Lung (tissue), 11 donors: ENCODE measurements at regions not wholly inside any gene's neighbourhood (a gene's known extent, or its start where the extent isn't known, plus 50 kb on each side); places are given as distances from the start of the nearest gene placed in this dataset.

Experiments used
- ATAC-seq: fragments of 200-7000 bp; cut with Tn5 transposase; one replicate; pipeline ENCODE4 v1.9.1; 2020; ENCODE audit warnings: moderate number of reproducible peaks; ENCODE audit not compliant: insufficient read depth, low FRiP score
- DNase-seq, 3 donors: peaks; one replicate each; pipeline ENCODE4 v3.0.0-alpha.2; 2013 to 2017
- H3K27ac ChIP-seq, 2 donors: one replicate each; pipeline ENCODE4 v1.5.1; 2013; ENCODE audit warnings: mild to moderate bottlenecking in 2 of 2, moderate library complexity in 2 of 2, control low read depth in 1 of 2, inconsistent platforms in 1 of 2, low read depth in 1 of 2, low read length in 1 of 2
- H3K27me3 ChIP-seq, 3 donors: one replicate each; pipeline ENCODE4 v1.5.1; 2013; ENCODE audit warnings: low read length in 2 of 3; ENCODE audit not compliant: control insufficient read depth in 3 of 3, insufficient read depth in 3 of 3
- H3K36me3 ChIP-seq, 4 donors: one replicate each; pipeline ENCODE4 v1.5.1; 2013; ENCODE audit warnings: low read length in 4 of 4, mild to moderate bottlenecking in 1 of 4, moderate library complexity in 1 of 4; ENCODE audit not compliant: control insufficient read depth in 4 of 4, insufficient read depth in 4 of 4
- H3K4me1 ChIP-seq, 5 donors: one replicate each; pipeline ENCODE4 v1.5.1; 2013; ENCODE audit warnings: low read length in 5 of 5, mild to moderate bottlenecking in 2 of 5, moderate library complexity in 1 of 5; ENCODE audit not compliant: control insufficient read depth in 5 of 5, insufficient read depth in 5 of 5
- H3K4me3 ChIP-seq: one replicate; pipeline ENCODE4 v1.5.1; 2013; ENCODE audit warnings: mild to moderate bottlenecking, control low read depth, moderate library complexity
- H3K9ac ChIP-seq, 2 donors: one replicate each; pipeline ENCODE4 v1.5.1; 2013; ENCODE audit warnings: low read length in 2 of 2, control low read depth in 1 of 2; ENCODE audit not compliant: insufficient read depth in 1 of 2
- H3K9me3 ChIP-seq, 4 donors: one replicate each; pipeline ENCODE4 v1.5.1; 2013; ENCODE audit warnings: low read length in 3 of 4, mild to moderate bottlenecking in 1 of 4, moderate library complexity in 1 of 4; ENCODE audit not compliant: control insufficient read depth in 4 of 4, insufficient read depth in 3 of 4
- CTCF ChIP-seq: IDR thresholded peaks from 2 replicates; pipeline ENCODE4 v1.5.1; 2012; ENCODE audit warnings: mild to moderate bottlenecking; ENCODE audit errors: control extremely low read depth, extremely low read depth
- WGBS, 2 donors: extraction: QIAGEN DNeasy Blood & Tissue Kit; methylation state at CpG; one replicate each; pipeline ENCODE4 v1.1.7; 2013; 5-methylcytosine and 5-hydroxymethylcytosine counted together
- donor health status: control.
- donor health status: control.
- donor health status: Bipolar disorder and iron deficiency.
- donor health status: healthy.
- donor health status: DM: yes; HTN: yes; CAD: no.

GRCh38 chr5:167916706-167917105, 374.7 kb upstream of the WWC1 start:
- peaks cover 0 to 30% (median 3%) of the 10 kb centered on the region in 5 donors for H3K4me1 ChIP-seq
- H3K36me3 ChIP-seq, result no peaks in the 10 kb centered on the region
- H3K9ac ChIP-seq, result no peak overlapping the region
- DNase-seq, result peak in 2 of 3 donors; percentile 42 to 58
- ATAC-seq, result no peak
- no peaks in the 10 kb centered on the region for H3K27me3 ChIP-seq
- H3K9me3 ChIP-seq, result peaks cover 0 to 7% (median under 1%) of the 10 kb centered on the region in 4 donors
- no peak overlapping the region for H3K4me3 ChIP-seq
- no peak for TF ChIP-seq CTCF
- 22 to 28% methylated on average over 4 of the region's 4 CpGs for WGBS, 2 donors
- H3K27ac ChIP-seq, result no peak overlapping the region

GRCh38 chr5:167918184-167918812, 373.1 kb upstream of the WWC1 start:
- Histone ChIP-seq H3K36me3 (no peaks in the 10 kb centered on the region), H3K4me3 (no peak overlapping the region), H3K27me3 (no peaks in the 10 kb centered on the region), H3K4me1 (peaks cover 0 to 30% (median 3%) of the 10 kb centered on the region in 5 donors), H3K27ac (no peak overlapping the region), H3K9me3 (peaks cover 0 to 7% (median under 1%) of the 10 kb centered on the region in 4 donors), H3K9ac (peak overlapping the region in 1 of 2 donors; percentile 8)
- TF ChIP-seq CTCF, result no peak
- ATAC-seq, result no peak
- WGBS, 2 donors, result 67 to 82% methylated on average over 11 of the region's 11 CpGs
- peak in 2 of 3 donors; percentile 52 to 69 for DNase-seq

- Histone ChIP-seq H3K9ac (no peak overlapping the region), H3K4me3 (no peak overlapping the region), H3K36me3 (no peaks in the 10 kb centered on the region), H3K9me3 (peaks cover 0 to 7% (median under 1%) of the 10 kb centered on the region in 4 donors), H3K27me3 (no peaks in the 10 kb centered on the region), H3K4me1 (peaks cover 0 to 30% (median 3%) of the 10 kb centered on the region in 5 donors), H3K27ac (no peak overlapping the region)
- no peak for TF ChIP-seq CTCF
- 63 to 73% methylated on average over 11 of the region's 11 CpGs for WGBS, 2 donors
- ATAC-seq (no peak), DNase-seq (peak in 2 of 3 donors; percentile 32 to 39)
Observed at GRCh38 chr5:167918813-167919483, 372.5 kb upstream of the WWC1 start.
